Progenitor cell of endocrine pancreas (in vitro differentiated cells): ENCODE measurements at regions not wholly inside any gene's neighbourhood (a gene's known extent, or its start where the extent isn't known, plus 50 kb on each side); places are given as distances from the start of the nearest gene placed in this dataset.

Experiments used
- DNase-seq: peaks from one replicate; pipeline ENCODE4 v3.0.0; 2021; ENCODE audit warnings: low spot score; ENCODE audit not compliant: unreplicated experiment
- H3K27ac Mint-ChIP-seq: 2 replicates; pipeline ENCODE4 v1.8.0; 2021; ENCODE audit warnings: mild to moderate bottlenecking, moderate library complexity, mixed read lengths
- H3K27me3 Mint-ChIP-seq: 2 replicates; pipeline ENCODE4 v1.8.0; 2021; ENCODE audit warnings: mixed read lengths
- H3K36me3 Mint-ChIP-seq: 2 replicates; pipeline ENCODE4 v1.8.0; 2022; ENCODE audit warnings: mixed read lengths; ENCODE audit not compliant: insufficient read depth
- H3K4me1 Mint-ChIP-seq: 2 replicates; pipeline ENCODE4 v1.8.0; 2021; ENCODE audit warnings: low read depth, mixed read lengths
- H3K4me3 Mint-ChIP-seq: 2 replicates; pipeline ENCODE4 v1.8.0; 2021; ENCODE audit warnings: low read depth, mild to moderate bottlenecking, moderate library complexity, mixed read lengths
- H3K9me3 Mint-ChIP-seq: 2 replicates; pipeline ENCODE4 v1.8.0; 2021; ENCODE audit warnings: low read depth, mixed read lengths
- TF ChIP-seq, protein P1 (sequence below): fragments of 200-600 bp; sonication (generic); IDR thresholded peaks from one replicate; pipeline ENCODE4 v1.5.0; 2021; ENCODE audit warnings: antibody characterized with exemption, mild to moderate bottlenecking; ENCODE audit not compliant: unreplicated experiment

DNA sequence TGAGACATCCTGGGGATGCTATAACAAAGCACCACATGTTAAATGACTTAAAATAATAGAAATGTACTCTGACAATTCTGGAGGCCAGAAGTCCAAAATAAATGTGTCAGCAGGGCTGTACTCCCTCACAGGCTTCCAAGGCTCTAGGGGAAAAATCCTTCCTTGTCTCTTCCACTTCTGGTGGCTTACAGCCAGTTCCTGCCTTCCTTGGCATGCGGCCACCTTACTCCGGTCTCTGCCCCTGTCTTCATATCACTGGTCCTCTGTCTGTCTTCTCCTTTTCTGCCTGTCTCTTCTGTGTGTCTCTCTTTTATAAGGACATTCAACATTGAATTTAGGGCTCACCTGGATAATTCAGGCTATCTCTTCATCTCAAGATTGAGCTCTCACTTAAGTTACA is 155.3 kb upstream of the SYNCRIP start:
- H3K27ac Mint-ChIP-seq = no peak overlapping the region
- no peaks in the 10 kb centered on the region for H3K9me3 Mint-ChIP-seq
- no peaks in the 10 kb centered on the region for H3K4me1 Mint-ChIP-seq
- H3K27me3 Mint-ChIP-seq = no peaks in the 10 kb centered on the region
- H3K4me3 Mint-ChIP-seq = no peak overlapping the region
- TF ChIP-seq, protein P1, sequence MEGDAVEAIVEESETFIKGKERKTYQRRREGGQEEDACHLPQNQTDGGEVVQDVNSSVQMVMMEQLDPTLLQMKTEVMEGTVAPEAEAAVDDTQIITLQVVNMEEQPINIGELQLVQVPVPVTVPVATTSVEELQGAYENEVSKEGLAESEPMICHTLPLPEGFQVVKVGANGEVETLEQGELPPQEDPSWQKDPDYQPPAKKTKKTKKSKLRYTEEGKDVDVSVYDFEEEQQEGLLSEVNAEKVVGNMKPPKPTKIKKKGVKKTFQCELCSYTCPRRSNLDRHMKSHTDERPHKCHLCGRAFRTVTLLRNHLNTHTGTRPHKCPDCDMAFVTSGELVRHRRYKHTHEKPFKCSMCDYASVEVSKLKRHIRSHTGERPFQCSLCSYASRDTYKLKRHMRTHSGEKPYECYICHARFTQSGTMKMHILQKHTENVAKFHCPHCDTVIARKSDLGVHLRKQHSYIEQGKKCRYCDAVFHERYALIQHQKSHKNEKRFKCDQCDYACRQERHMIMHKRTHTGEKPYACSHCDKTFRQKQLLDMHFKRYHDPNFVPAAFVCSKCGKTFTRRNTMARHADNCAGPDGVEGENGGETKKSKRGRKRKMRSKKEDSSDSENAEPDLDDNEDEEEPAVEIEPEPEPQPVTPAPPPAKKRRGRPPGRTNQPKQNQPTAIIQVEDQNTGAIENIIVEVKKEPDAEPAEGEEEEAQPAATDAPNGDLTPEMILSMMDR = no peak
- DNase-seq = no peak
- H3K36me3 Mint-ChIP-seq = no peaks in the 10 kb centered on the region

DNA sequence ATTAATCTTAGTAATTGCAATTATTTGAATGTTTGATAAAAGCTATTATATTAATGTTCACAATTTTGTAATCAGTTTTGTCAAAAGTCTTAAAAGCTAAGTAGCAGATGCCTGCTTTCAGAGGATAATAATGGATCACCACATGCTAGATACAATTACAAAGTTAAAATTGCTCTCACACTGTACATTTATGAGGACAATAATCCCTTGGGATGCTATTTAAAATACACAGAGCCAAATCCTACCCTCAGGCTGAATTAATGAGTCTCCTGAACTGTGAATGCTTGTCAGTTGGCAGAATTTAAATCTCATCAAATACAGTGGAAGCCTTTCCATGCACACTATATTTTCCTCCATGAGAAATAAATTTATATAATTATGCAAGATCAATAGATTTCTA is 153.3 kb upstream of the SYNCRIP start:
- Mint-ChIP-seq H3K9me3 (no peaks in the 10 kb centered on the region), H3K27ac (no peak overlapping the region), H3K4me3 (no peak overlapping the region), H3K36me3 (no peaks in the 10 kb centered on the region), H3K4me1 (no peaks in the 10 kb centered on the region), H3K27me3 (no peaks in the 10 kb centered on the region)
- TF ChIP-seq, protein P1 = no peak
- DNase-seq = no peak

DNA sequence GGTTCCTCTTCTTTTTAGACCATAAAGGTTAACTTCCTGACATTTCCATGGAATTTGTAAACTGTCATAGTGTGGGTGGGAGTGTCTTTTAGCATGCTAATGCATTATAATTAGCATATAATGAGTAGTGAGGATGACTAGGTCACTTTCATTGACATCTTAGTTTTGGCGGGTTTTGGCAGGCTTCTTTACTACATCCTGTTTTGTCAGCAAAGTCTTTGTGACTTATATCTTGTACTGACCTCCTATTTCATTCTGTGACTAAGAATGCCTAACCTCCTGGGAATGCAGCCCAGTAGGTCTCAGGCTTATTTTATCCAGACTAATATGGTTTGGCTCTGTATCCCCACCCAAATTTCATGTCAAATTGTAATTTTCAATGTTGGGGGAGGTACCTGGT is 149.6 kb upstream of the SYNCRIP start:
- Mint-ChIP-seq H3K4me1 (no peaks in the 10 kb centered on the region), H3K27me3 (no peaks in the 10 kb centered on the region), H3K4me3 (no peak overlapping the region), H3K27ac (no peak overlapping the region), H3K9me3 (peaks cover 12% of the 10 kb centered on the region), H3K36me3 (peaks cover 2% of the 10 kb centered on the region)
- DNase-seq = no peak
- TF ChIP-seq, protein P1 = no peak

DNA sequence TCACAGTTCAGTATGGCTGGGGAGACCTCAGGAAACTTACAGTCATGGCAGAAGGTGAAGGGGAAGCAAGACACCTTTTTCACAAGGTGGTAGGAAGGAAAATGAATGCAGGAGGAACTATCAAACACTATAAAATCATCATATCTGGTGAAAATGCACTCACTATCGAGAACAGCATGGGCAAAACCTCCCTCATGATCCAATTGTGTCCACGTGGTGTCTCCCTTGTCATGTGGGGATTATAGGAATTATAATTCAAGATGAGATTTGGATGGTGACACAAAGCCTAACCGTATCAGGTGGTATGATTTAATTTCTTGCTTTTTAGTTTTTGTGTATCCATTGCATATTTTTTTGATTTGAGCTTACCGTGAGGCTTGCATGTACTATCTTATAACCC is 133.2 kb upstream of the SYNCRIP start:
- H3K27me3 Mint-ChIP-seq = no peaks in the 10 kb centered on the region
- no peak overlapping the region for H3K4me3 Mint-ChIP-seq
- no peaks in the 10 kb centered on the region for H3K4me1 Mint-ChIP-seq
- H3K27ac Mint-ChIP-seq = no peak overlapping the region
- TF ChIP-seq, protein P1 = no peak
- H3K9me3 Mint-ChIP-seq = peaks cover 5% of the 10 kb centered on the region
- DNase-seq = no peak
- no peaks in the 10 kb centered on the region for H3K36me3 Mint-ChIP-seq

DNA sequence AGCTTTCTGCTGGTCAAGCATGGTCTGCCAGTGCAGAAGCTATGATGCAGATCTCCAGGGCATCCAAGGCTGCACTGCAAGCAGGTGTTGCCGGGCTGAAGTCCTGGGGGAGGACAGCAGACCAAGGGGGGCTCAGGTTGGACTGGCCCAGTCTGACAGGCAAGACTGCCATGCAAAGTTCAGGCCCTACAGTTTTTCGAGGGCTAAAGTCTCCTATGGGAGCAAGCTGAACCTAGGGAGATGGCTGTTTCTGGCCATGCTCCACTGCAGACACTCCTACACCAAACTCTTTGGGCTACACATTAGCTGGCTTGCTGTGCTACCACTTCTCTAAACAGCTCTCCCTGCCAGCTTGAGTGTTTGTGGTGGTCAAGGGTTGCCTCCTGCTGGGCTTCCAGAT is 130.0 kb upstream of the SYNCRIP start:
- Mint-ChIP-seq H3K27me3 (no peaks in the 10 kb centered on the region), H3K27ac (no peak overlapping the region), H3K36me3 (no peaks in the 10 kb centered on the region), H3K4me1 (no peaks in the 10 kb centered on the region), H3K9me3 (peaks cover 4% of the 10 kb centered on the region), H3K4me3 (no peak overlapping the region)
- DNase-seq = no peak
- TF ChIP-seq, protein P1 = no peak
